Upper lobe of left lung (tissue), 6 donors: ENCODE measurements at regions not wholly inside any gene's neighbourhood (a gene's known extent, or its start where the extent isn't known, plus 50 kb on each side); places are given as distances from the start of the nearest gene placed in this dataset.

ENCODE experiments used
- ATAC-seq, 2 donors: fragments of 200-7000 bp; cut with Tn5 transposase; one replicate each; pipeline ENCODE4 v1.9.1; 2022; ENCODE audit warnings: mild to moderate bottlenecking in 2 of 2, moderate library complexity in 2 of 2; ENCODE audit not compliant: low FRiP score in 2 of 2
- DNase-seq, 2 donors: peaks; one replicate each; pipeline ENCODE4 v3.0.0-alpha.2; 2019 to 2020
- H3K27ac ChIP-seq, 4 donors: fragments of 200-600 bp; sonication (generic); one replicate each; pipeline ENCODE4 v1.5.1; 2016 to 2019
- H3K27me3 ChIP-seq, 4 donors: fragments of 200-600 bp; sonication (generic); one replicate each; pipeline ENCODE4 v1.5.1; 2017 to 2019
- H3K36me3 ChIP-seq, 4 donors: fragments of 200-600 bp; sonication (generic); one replicate each; pipeline ENCODE4 v1.5.1; 2016 to 2019
- H3K4me1 ChIP-seq, 4 donors: fragments of 200-600 bp; sonication (generic); one replicate each; pipeline ENCODE4 v1.5.1; 2018 to 2019
- H3K4me3 ChIP-seq, 4 donors: fragments of 200-600 bp; sonication (generic); one replicate each; pipeline ENCODE4 v1.5.1; 2017 to 2019; ENCODE audit warnings: mild to moderate bottlenecking in 2 of 4, moderate library complexity in 1 of 4
- H3K9me3 ChIP-seq, 4 donors: fragments of 200-600 bp; sonication (generic); one replicate each; pipeline ENCODE4 v1.5.1; 2018 to 2019
- CTCF ChIP-seq, 6 experiments: fragments of 450-650 bp in 4 of 6; fragments of 200-600 bp in 2 of 6; sonication (generic) in 2 of 6; IDR thresholded peaks; one replicate each; pipeline ENCODE4 v1.5.1; 2016 to 2019; ENCODE audit warnings: antibody characterized with exemption in 6 of 6
- EP300 ChIP-seq, 4 donors: sonication (generic); formaldehyde crosslinking; IDR thresholded peaks; one replicate each; pipeline ENCODE4 v1.5.1; 2017; ENCODE audit warnings: antibody characterized with exemption in 4 of 4, control low read depth in 2 of 4
- POLR2A ChIP-seq, 4 donors: fragments of 450-650 bp; IDR thresholded peaks; one replicate each; pipeline ENCODE4 v1.5.1; 2016 to 2017; ENCODE audit warnings: antibody characterized with exemption in 4 of 4, mild to moderate bottlenecking in 2 of 4
- POLR2AphosphoS5 ChIP-seq, 2 donors: sonication (generic); formaldehyde crosslinking; IDR thresholded peaks; one replicate each; pipeline ENCODE4 v1.5.1; 2017; ENCODE audit warnings: antibody characterized with exemption in 2 of 2
- WGBS, 2 donors: methylation state at CpG; one replicate each; pipeline ENCODE4 v1.1.5; 2017 to 2018; 5-methylcytosine and 5-hydroxymethylcytosine counted together
- donor health status: DM: no; HTN: no; CAD: no; lungs with moderate emphysema.
- donor health status: DM: no; HTN: yes; CAD: no; lungs with severe emphysema.

- H3K9me3 ChIP-seq = no peaks in the 10 kb centered on the region
- H3K4me3 ChIP-seq = no peak overlapping the region
- H3K4me1 ChIP-seq = peaks cover 0 to 6% (median 3%) of the 10 kb centered on the region in 4 donors
- no peaks in the 10 kb centered on the region for H3K27me3 ChIP-seq
- H3K27ac ChIP-seq = no peak overlapping the region
- 62 to 69% methylated on average over 8 of the region's 8 CpGs for WGBS, 2 donors
- no peaks in the 10 kb centered on the region for H3K36me3 ChIP-seq
- no peak for ATAC-seq
- no peak for DNase-seq
- TF ChIP-seq POLR2AphosphoS5 (IDR thresholded peaks at IDR 0.05) (no peak), CTCF (IDR thresholded peaks at IDR 0.05) (no peak), POLR2A (IDR thresholded peaks at IDR 0.05) (no peak), EP300 (IDR thresholded peaks at IDR 0.05) (no peak)
These were observed 72.1 kb upstream of the ZNF618 start for GRCh38 chr9:113803811-113804589.

- no peaks in the 10 kb centered on the region for H3K36me3 ChIP-seq
- WGBS, 2 donors = 79 to 92% methylated on average over 9 of the region's 9 CpGs
- H3K4me3 ChIP-seq = no peak overlapping the region
- no peak for ATAC-seq
- H3K4me1 ChIP-seq = peaks cover 0 to 6% (median 3%) of the 10 kb centered on the region in 4 donors
- H3K27ac ChIP-seq = no peak overlapping the region
- H3K27me3 ChIP-seq = no peaks in the 10 kb centered on the region
- TF ChIP-seq POLR2AphosphoS5 (IDR thresholded peaks at IDR 0.05) (no peak), CTCF (IDR thresholded peaks at IDR 0.05) (no peak), EP300 (IDR thresholded peaks at IDR 0.05) (no peak), POLR2A (IDR thresholded peaks at IDR 0.05) (no peak)
- no peaks in the 10 kb centered on the region for H3K9me3 ChIP-seq
- no peak for DNase-seq
These were observed 70.5 kb upstream of the ZNF618 start for GRCh38 chr9:113805486-113806132.

- DNase-seq (peak in 1 of 2 donors; percentile 34), ATAC-seq (peak; percentile 85 to 90)
- peaks cover 0 to 6% (median 3%) of the 10 kb centered on the region in 4 donors for H3K4me1 ChIP-seq
- WGBS, 2 donors = 16 to 24% methylated on average over 12 to 14 of the region's 15 CpGs
- no peaks in the 10 kb centered on the region for H3K27me3 ChIP-seq
- TF ChIP-seq CTCF (IDR thresholded peaks at IDR 0.05) = peak; percentile 78 to 85 (median 81)
- TF ChIP-seq POLR2AphosphoS5 (IDR thresholded peaks at IDR 0.05) = no peak
- H3K4me3 ChIP-seq = no peak overlapping the region
- H3K36me3 ChIP-seq = no peaks in the 10 kb centered on the region
- H3K27ac ChIP-seq = no peak overlapping the region
- no peaks in the 10 kb centered on the region for H3K9me3 ChIP-seq
These were observed 68.7 kb upstream of the ZNF618 start for GRCh38 chr9:113807173-113808061.

- WGBS, 2 donors = 61 to 66% methylated on average over 10 of the region's 10 CpGs
- no peak overlapping the region for H3K27ac ChIP-seq
- H3K9me3 ChIP-seq = no peaks in the 10 kb centered on the region
- peaks cover 0 to 6% (median 3%) of the 10 kb centered on the region in 4 donors for H3K4me1 ChIP-seq
- no peak overlapping the region for H3K4me3 ChIP-seq
- no peaks in the 10 kb centered on the region for H3K27me3 ChIP-seq
- peak in 1 of 2 donors; percentile 46 for DNase-seq
- TF ChIP-seq CTCF (IDR thresholded peaks at IDR 0.05) (no peak), POLR2A (IDR thresholded peaks at IDR 0.05) (no peak), EP300 (IDR thresholded peaks at IDR 0.05) (no peak), POLR2AphosphoS5 (IDR thresholded peaks at IDR 0.05) (no peak)
- no peaks in the 10 kb centered on the region for H3K36me3 ChIP-seq
- ATAC-seq = peak; percentile 59 to 74
These were observed 67.4 kb upstream of the ZNF618 start for GRCh38 chr9:113808391-113809358.
